ENCODE measurements at regions not wholly inside any gene's neighbourhood (a gene's known extent, or its start where the extent isn't known, plus 50 kb on each side); places are given as distances from the start of the nearest gene placed in this dataset.

DNA sequence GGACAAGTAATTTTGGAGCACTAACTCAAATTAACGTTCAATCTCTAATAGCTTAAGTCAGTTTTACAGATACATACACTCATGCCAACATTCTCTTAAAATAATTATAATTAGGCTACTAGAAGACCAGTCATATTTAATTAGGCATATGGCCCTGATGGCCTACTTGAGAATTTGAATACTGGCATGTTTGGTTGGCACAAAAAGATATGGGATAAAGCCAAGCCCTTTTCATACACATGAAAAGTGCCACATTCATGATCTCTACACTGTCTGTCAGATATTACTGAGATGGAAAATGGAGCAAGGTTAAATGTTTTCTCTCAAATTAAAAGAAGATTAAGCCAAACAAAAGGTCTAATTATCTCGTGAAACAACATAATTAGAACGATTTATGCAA lies 1091.0 kb downstream of the C4orf33 start:
- TF ChIP-seq, protein P1, sequence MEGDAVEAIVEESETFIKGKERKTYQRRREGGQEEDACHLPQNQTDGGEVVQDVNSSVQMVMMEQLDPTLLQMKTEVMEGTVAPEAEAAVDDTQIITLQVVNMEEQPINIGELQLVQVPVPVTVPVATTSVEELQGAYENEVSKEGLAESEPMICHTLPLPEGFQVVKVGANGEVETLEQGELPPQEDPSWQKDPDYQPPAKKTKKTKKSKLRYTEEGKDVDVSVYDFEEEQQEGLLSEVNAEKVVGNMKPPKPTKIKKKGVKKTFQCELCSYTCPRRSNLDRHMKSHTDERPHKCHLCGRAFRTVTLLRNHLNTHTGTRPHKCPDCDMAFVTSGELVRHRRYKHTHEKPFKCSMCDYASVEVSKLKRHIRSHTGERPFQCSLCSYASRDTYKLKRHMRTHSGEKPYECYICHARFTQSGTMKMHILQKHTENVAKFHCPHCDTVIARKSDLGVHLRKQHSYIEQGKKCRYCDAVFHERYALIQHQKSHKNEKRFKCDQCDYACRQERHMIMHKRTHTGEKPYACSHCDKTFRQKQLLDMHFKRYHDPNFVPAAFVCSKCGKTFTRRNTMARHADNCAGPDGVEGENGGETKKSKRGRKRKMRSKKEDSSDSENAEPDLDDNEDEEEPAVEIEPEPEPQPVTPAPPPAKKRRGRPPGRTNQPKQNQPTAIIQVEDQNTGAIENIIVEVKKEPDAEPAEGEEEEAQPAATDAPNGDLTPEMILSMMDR (IDR thresholded peaks at IDR 0.05; ENCODE audit: poor library complexity) = no peak
- no peak for TF ChIP-seq EZH2phosphoT487 (IDR thresholded peaks at IDR 0.05; ENCODE audit: low read depth, severe bottlenecking, unreplicated experiment)

Data from hepatocyte (in vitro differentiated cells).